AG08395 (cell line): ENCODE measurements at regions not wholly inside any gene's neighbourhood (a gene's known extent, or its start where the extent isn't known, plus 50 kb on each side); places are given as distances from the start of the nearest gene placed in this dataset.
"Not testable (repeated sequence)": the region's sequence is repeated elsewhere in the genome, so short reads cannot be mapped to it uniquely, and the experiment has no call there.

Source experiments
- DNase-seq: peaks from one replicate; pipeline ENCODE4 v3.0.0; 2012; ENCODE audit warnings: mixed read lengths, low spot score

DNA sequence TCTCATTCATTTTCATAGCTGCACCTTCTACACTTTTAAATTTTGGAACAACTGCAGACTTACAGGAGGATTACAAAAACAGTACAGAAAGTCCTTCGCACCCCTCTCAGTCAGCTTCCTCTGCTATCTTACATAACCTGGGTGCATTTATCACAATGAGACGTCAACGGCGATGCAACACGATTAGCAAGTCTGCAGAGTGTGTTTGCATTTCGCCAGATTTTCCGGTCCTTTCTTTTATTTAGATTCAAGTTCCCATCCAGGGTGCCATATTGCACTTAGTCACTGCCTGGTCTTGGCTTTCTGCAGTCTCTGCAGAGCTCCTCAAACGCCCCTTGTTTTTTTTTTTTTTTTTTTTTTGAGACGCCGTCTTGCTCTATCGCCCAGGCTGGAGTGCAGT is 85.9 kb downstream of the ASMT start:
- no peak for DNase-seq

DNA sequence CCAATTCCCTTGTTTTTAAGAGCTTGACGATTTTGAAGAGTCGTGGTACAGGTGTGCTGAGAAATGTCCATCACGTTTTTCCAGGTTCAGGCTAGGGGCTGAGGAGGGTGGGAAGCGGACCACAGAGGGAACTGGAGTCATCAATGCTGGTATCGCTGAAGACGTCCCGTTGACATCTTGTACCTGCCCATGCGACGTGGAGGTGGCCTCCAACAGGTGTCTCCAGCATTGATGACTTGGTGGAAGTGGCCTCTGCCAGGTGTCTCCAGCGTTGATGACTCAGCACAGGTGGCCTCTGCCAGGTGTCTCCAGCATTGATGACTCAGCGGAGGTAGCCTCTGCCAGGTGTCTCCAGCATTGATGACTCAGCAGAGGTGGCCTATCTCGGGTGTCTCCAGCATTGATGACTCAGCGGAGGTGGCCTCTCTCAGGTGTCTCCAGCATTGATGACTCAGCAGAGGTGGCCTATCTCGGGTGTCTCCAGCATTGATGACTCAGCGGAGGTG is 86.6 kb downstream of the ASMT start:
- DNase-seq, result not testable (repeated sequence)

DNA sequence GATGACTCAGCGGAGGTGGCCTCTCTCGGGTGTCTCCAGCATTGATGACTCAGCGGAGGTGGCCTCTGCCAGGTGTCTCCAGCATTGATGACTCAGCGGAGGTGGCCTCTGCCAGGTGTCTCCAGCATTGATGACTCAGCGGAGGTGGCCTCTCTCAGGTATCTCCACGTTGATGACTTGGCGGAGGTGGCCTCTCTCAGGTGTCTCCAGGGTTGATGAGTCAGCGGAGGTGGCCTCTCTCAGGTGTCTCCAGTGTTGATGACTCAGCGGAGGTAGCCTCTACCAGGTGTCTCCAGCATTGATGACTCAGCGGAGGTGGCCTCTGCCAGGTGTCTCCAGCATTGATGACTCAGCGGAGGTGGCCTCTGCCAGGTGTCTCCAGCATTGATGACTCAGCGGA is 87.3 kb downstream of the ASMT start:
- not testable (repeated sequence) for DNase-seq

DNA sequence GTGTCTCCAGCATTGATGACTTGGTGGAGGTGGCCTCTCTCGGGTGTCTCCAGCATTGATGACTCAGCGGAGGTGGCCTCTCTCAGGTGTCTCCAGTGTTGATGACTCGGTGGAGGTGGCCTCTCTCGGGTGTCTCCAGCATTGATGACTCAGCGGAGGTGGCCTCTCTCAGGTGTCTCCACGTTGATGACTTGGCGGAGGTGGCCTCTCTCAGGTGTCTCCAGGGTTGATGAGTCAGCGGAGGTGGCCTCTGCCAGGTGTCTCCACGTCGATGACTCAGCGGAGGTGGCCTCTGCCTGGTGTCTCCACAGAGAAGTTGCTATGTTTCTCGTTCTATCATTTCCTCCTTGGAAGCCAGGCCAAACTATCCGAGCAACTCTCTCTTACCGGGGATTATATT is 87.7 kb downstream of the ASMT start:
- DNase-seq, result not testable (repeated sequence)

DNA sequence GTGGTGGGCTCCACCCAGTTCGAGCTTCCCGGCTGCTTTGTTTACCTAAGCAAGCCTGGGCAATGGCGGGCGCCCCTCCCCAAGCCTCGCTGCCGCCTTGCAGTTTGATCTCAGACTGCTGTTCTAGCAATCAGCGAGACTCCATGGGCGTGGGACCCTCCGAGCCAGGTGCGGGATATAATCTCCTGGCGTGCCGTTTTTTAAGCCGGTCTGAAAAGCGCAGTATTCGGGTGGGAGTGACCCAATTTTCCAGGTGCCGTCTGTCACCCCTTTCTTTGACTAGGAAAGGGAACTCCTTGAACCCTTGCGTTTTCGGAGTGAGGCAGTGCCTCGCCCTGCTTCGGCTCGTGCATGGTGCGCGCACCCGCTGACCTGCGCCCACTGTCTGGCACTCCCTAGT is 94.4 kb downstream of the ASMT start:
- DNase-seq, result not testable (repeated sequence)

DNA sequence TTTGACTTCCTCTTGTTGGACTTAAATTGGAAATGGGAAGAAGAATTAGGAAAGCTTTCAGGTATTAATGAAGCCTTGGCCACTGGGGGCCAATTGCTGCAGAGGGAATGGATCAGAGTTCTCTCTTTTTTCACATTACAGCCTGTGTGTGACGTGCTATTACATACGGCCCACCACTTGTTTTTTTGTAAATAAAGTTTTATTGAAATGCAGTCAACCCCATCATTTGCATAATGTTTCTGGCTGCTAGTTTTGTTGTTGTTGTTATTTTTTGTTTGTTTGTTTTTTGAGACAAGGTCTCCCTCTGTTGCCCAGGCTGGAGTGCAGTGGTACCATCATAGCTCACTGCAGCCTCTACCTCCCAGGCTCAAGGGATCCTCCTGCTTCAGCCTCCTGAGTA is 98.4 kb downstream of the ASMT start:
- DNase-seq, result no peak

DNA sequence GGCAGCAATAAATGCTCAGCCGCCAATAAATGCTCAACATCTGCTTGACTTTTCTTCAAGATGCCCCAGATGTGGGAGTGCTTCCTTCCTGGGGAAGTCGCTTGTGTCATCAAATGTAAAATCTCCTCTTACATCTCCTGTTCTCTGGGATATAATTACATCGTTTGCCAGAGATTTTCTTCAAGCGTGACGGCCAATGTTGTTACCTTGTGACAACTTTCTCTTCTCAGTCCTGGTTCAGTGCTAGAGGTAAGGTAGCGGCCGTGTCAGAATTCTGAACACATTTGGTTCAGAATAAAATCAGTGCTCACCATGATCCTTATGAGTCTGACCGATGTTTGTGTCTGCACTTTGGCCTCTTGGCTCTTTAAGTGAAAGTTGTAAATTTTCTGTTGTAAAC is 102.5 kb downstream of the ASMT start:
- DNase-seq, result no peak

DNA sequence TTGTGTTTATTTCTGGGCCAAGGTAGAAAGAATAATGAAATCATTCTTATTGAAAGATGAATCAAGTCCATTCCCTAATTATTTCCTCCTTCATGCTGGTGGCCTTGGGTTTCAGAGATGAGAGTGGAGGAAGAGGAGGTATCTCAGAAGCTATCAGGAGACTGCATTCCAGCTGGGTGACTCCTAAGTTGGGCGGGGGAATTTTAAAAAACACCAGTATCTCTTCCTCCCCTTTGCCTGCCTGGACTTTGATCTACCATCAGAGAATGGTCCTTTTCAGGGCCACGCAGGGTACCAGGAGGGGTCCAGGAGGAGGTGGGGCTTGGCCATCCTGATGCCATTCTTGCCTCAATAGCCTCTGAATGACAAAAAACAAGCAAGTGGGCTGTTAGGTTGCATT is 104.4 kb downstream of the ASMT start:
- no peak for DNase-seq

DNA sequence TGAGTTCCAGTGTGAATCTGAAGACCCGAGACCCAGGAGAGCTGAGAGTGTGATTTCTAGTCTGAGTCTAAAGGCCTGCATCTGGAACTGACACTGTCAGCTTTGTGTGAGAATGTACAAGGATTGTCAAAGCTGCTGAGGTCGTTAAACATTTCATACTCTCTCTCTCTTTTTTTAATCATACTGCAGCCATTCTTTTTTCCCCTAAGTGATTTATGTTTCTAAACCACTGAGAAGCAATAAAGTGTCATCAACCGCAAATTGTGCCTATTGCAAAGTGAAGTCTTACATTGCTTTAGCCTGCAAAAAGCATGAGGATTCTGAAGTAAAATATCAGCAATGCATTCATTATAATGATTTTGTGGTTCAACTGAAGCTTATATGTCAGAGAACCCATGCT is 106.0 kb downstream of the ASMT start:
- no peak for DNase-seq

DNA sequence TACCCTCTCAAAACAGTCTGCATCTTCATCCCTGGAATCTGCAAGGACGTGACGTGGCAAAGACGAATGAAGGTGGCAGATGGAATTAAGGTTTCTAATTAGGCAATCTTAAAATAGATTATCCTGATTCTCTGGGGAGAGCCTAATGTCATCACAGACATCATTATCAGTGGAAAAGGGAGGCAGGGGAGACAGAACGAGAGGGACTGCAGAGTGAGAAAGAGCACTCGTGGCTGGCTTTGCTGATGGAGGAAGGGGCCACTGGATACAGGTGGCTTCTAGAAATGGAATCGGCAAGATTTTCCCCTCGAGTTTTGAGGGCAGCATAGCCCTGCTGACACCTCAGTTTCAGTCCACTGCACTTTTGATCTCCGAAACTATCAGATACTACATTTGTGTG is 110.6 kb downstream of the ASMT start:
- no peak for DNase-seq

DNA sequence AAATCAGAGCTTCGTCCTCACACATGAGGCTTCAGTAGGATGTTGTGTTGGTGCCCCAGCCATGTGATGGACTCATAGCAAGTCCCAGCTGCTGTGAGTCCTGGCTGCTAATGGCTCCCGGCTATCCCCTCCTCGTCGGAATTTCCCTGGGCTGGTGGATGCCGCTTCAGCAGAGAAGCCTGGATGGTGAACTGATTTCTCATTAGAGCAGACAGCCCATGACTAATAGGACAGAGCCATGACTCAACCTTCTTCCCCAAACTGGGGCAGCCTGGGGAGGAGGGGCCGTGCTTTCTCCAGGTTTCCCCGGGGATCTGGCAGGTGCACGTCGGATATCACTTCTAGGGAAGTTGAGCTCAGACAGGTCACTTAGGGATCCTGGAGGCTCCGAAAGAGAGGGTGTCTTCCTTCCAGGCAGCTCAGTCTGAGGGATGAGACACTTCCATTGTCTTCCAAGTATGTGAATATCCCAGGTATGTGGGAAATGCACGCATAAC is 112.7 kb downstream of the ASMT start:
- no peak for DNase-seq

DNA sequence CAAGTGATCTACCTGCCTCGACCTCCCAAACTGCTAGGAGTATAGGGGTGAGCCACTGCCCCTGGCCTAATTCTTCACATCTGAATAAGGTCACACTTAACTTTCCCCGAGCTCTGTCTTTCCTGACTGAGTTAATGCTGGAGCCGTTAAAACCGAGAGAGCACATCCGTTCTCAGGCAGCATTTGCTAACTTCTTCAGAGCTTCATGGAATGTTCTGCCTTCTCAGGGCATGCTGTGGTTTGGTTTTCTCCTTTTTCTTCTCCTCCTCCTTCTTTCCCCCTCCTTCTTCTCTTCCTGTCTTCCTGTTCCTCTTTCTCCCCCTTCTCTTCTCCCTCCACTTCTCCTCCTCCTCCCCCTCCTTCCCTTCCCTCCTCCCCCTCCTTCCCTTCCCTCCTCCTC is 119.9 kb downstream of the ASMT start:
- no peak for DNase-seq

DNA sequence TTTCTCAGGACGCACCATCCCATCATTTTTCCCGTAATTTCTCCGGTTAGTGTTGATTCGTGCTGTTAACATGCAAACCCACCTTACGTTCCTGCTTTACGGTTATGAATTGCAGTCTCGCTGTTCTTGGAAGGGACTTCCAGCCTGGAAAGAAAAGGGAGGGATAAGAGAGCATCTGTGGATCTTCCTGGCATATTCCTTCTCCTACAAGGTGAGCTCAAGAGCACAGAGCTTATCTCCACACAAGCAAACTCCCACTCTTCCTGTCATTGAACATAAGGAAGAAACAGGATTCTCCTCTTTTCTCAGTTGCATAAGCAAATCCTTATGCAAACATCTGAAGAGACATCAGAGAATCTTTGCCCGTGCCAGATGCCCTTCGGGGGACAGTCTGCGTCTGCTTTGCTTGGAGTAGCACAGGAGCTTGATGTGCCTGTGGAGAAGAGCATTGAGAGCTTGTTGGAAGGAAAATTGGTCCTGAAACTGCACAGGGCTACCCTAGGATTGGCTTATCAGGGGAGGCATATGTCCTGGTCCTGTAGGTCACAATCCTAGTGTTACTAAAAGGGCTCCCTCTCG is 127.0 kb downstream of the ASMT start:
- DNase-seq, result no peak

DNA sequence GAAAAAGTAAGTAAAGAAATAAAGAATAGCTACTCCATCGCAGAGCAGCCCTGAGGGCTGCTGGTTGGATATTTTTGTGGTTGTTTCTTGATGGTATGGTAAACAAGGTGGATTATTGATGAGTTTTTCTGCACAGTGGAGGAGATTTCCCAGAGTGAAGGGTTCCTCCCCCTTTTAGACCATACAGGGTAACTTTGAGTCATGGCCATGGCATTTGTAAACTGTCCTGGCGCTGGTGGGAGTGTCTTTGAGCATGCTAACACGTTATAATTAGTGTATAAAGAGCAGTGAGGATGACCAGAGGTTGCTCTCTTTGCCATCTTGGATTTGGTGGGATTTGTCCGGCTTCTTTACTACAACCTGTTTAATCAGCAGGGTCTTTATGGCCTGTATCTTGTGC is 128.2 kb downstream of the ASMT start:
- no peak for DNase-seq

DNA sequence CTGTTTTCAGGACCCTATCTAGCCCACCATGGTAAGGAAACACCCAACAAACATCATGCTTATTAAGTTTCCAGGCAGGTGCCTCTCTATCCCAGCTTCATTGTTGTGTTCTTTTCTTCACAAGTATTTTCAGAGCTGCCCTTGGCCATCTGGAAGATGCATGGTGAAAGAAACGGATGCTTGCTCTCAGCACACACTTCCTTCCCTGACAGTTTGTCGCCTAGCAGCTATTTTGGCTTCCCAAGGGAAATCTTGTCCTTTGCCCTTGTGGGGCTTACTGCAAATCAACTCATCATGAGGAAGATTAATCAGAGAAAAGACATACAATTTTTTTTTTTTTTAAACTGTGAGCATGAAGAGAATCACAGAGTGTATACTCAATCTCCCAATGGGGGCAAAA is 128.8 kb downstream of the ASMT start:
- no peak for DNase-seq

DNA sequence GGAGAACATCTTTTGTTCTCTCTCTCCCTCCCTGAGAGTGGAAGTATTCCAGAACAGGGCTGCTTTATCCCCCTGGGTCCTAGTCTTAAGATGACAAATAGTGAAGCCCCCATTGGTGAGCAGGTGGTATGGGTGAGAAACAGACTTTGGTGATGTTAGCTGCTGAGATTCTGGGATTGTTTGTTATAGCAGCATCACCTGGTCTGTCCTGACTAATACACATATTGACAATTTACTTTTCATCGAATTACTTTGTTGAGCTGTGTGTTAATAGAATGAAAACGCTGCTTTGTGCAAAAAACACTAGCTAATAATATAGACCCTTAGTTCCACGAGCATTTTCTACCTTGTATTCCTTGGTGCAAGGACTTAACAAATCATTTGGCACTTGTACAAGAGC is 133.5 kb downstream of the ASMT start:
- DNase-seq, result no peak

DNA sequence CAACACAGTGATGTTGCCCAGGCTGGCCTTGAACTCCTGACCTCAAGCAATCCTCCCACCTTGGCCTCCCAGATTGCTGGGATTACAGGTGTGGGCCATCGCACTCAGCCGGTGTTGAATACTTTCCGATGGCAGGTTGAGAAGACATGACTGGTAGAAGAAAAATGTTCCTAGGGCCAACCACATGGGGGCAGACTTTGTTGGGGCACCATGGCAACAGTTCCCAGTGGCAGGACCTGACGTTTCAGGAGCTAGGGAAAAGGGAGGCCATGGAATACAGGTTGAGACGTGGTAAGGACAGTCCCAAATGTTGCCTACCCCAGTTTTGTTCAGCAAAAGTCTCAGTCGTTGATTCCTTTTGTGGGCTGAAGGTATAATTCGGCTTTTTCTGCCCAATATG is 134.6 kb downstream of the ASMT start:
- no peak for DNase-seq

DNA sequence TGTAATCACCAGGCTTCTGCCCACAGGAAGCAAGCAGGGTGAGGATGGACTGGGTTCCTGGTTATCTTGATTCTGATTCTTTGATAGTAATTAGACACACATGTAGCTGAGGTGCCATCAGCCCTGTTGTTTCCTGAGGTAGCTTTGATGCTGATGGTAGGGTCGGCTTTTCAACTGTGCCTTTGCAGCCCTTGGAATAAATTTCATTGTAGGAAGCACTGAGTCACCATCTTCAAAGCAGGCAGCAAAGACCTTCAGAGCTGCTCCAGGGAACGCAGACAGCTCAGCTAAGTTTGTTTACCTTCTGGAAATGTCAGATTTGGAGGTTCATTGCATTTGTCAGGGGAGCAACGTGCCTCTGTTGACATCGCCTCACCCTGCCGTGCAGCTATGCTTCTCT is 135.4 kb downstream of the ASMT start:
- no peak for DNase-seq

DNA sequence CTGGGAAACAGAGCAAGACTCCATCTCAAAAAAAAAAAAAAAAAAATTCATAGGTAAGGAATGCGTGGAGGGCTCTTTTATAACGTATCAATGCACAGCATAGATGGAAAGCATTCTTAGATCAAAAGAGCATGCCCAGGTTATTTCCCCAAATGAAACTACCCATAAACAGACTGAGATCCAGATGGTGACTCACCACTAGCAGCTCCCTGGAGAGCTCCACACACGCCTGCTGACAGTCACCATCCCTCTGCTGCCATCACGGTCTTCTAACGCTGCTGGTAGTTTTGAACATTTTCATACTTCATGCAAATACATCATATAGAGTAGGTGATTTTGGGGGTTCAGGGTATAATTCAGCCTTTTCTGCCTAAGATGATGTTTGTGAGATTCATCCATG is 136.9 kb downstream of the ASMT start:
- DNase-seq, result no peak

DNA sequence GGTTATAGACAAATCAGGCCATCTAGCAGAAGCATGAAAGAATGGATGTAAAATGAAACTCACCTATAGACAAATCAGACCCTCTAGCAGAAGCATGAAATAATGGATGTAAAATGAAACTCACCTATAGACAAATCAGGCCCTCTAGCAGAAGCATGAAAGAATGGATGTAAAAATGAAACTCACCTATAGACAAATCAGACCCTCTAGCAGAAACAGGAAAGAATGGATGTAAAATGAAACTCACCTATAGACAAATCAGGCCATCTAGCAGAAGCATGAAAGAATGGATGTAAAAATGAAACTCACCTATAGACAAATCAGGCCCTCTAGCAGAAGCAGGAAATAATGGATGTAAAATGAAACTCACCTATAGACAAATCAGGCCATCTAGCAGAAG is 137.9 kb downstream of the ASMT start:
- not testable (repeated sequence) for DNase-seq

DNA sequence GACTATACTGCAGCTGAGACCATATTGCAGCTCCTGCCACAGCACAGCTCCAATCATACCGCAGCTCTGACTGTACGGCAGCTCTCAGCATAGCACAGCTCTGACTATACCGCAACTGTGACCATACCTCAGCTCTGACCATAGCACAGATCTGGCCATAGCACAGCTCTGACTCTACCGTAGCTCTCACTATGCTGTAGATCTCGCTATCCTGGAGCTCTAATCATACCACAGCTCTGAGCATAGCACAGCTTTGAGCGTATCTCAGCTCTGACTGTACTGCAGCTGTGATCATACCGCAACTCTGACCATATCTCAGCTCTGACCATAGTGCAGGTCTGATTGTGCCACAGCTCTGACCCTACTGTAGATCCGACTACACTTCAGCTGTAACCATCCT is 139.2 kb downstream of the ASMT start:
- DNase-seq, result peak; percentile 28

DNA sequence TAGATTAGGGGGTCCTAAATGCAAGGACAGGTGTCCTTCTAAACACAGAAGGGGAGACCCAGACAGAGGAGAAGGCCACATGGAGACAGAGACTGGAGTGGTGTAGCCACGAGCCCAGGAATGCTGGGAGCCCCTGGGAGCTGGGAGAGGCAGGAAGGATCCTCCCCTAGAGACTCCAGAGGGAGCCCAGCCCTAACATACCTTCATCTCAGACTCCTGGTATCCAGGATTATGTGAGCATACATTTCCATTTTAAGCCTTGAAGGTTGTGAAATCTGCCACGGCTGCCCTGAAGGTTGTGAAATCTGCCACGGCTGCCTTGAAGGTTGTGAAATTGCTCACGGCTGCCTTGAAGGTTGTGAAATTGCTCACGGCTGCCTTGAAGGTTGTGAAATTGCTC is 148.4 kb downstream of the ASMT start:
- no peak for DNase-seq

DNA sequence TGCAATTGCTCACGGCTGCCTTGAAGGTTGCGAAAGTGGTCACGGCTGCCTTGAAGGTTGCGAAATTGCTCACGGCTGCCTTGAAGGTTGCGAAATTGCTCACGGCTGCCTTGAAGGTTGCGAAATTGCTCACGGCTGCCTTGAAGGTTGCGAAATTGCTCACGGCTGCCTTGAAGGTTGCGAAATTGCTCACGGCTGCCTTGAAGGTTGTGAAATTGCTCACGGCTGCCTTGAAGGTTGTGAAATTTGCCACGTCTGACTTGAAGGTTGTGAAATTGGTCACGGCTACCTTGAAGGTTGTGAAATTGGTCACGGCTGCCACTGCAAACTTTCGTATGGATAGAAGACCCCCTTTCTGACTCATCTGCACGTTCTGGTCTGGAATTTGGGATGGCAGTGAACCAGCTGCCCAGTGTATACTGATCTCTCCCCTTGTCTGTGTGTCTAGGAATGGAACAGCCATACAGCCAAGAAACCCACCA is 150.1 kb downstream of the ASMT start:
- not testable (repeated sequence) for DNase-seq

DNA sequence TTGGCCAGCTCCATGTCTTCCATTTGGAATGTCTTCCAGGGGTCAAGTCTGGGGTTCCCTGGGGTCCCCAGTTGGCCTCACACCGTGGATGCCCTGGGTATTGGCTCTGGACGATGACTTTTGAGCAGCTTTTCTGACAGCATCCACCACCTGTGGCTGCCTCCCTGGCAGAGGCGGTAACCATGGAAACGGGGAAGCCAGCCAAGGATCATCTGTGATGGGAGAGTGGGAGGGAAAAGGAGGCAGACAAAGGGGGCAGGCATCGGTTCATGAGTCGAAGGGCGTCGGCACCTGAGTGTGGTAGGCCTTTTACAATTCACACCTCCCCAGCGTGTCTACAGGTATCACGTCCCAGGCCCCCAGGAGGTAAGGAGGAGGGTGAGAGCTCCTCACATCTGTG is 152.2 kb downstream of the ASMT start:
- DNase-seq, result no peak
